ENCODE measurements at regions not wholly inside any gene's neighbourhood (a gene's known extent, or its start where the extent isn't known, plus 50 kb on each side); places are given as distances from the start of the nearest gene placed in this dataset.
A peak's percentile ranks its signal among the peaks of the same experiment; 100 is the strongest.

GRCh38 chr10:36448760-36449691 is 676.4 kb upstream of the ANKRD30A start:
- no peaks in the 10 kb centered on the region for H3K9me3 ChIP-seq (ENCODE audit: low read depth, low read length, poor library complexity, severe bottlenecking)
- POLR2A ChIA-PET (ENCODE audit: low non-redundant PET) = interaction anchor here (0.7 kb wide), 1 partner anchor 367 kb away, joined by 3 read pairs; no protein-coding TSS in a partner anchor
- H3K36me3 ChIP-seq (ENCODE audit: insufficient read depth, low read length, poor library complexity, severe bottlenecking) = no peaks in the 10 kb centered on the region
- CTCF ChIA-PET = no interaction called here
- TF ChIP-seq CTCF (conservative IDR thresholded peaks at IDR 0.05; ENCODE audit: low read depth, low read length) (no peak), EZH2 (IDR thresholded peaks at IDR 0.05; ENCODE audit: borderline replicate concordance, low read depth, low read length, poor library complexity, severe bottlenecking) (no peak)
- H3K27me3 ChIP-seq (replicated peaks; ENCODE audit: insufficient read depth, low read depth, low read length, poor library complexity) = no peaks in the 10 kb centered on the region
- peaks cover 19% of the 10 kb centered on the region for H3K4me1 ChIP-seq (ENCODE audit: insufficient read depth, low read length, poor library complexity, severe bottlenecking)
- DNase-seq (ENCODE audit: low spot score) = peak; percentile 88
- BruUV-seq (replicated peaks) = no TSS peak
- no peak overlapping the region for H3K4me3 ChIP-seq (ENCODE audit: low read depth, low read length, poor library complexity, severe bottlenecking)
- H3K27ac ChIP-seq (ENCODE audit: low read depth, low read length, poor library complexity, severe bottlenecking) = peak overlapping the region; percentile 72
- intact Hi-C loops (cut with micrococcal nuclease; ENCODE audit: unreplicated experiment) = no loop called here

- TF ChIP-seq EZH2 (IDR thresholded peaks at IDR 0.05; ENCODE audit: borderline replicate concordance, low read depth, low read length, poor library complexity, severe bottlenecking) = no peak
- no peak for TF ChIP-seq CTCF (conservative IDR thresholded peaks at IDR 0.05; ENCODE audit: low read depth, low read length)
- ChIA-PET POLR2A (ENCODE audit: low non-redundant PET) (no interaction called here), CTCF (no interaction called here)
- Histone ChIP-seq H3K4me3 (ENCODE audit: low read depth, low read length, poor library complexity, severe bottlenecking) (no peak overlapping the region), H3K9me3 (ENCODE audit: low read depth, low read length, poor library complexity, severe bottlenecking) (no peaks in the 10 kb centered on the region), H3K4me1 (ENCODE audit: insufficient read depth, low read length, poor library complexity, severe bottlenecking) (peaks cover 19% of the 10 kb centered on the region), H3K36me3 (ENCODE audit: insufficient read depth, low read length, poor library complexity, severe bottlenecking) (no peaks in the 10 kb centered on the region), H3K27me3 (replicated peaks; ENCODE audit: insufficient read depth, low read depth, low read length, poor library complexity) (no peaks in the 10 kb centered on the region), H3K27ac (ENCODE audit: low read depth, low read length, poor library complexity, severe bottlenecking) (no peak overlapping the region)
- no TSS peak for BruUV-seq (replicated peaks)
- intact Hi-C loops (cut with micrococcal nuclease; ENCODE audit: unreplicated experiment) = no loop called here
- DNase-seq (ENCODE audit: low spot score) = no peak
These were observed 678.5 kb upstream of the ANKRD30A start for GRCh38 chr10:36446881-36447280.

GRCh38 chr10:36443233-36443632 is 682.2 kb upstream of the ANKRD30A start:
- no peaks in the 10 kb centered on the region for H3K9me3 ChIP-seq (ENCODE audit: low read depth, low read length, poor library complexity, severe bottlenecking)
- no peaks in the 10 kb centered on the region for H3K36me3 ChIP-seq (ENCODE audit: insufficient read depth, low read length, poor library complexity, severe bottlenecking)
- no peak overlapping the region for H3K4me3 ChIP-seq (ENCODE audit: low read depth, low read length, poor library complexity, severe bottlenecking)
- H3K27me3 ChIP-seq (replicated peaks; ENCODE audit: insufficient read depth, low read depth, low read length, poor library complexity) = no peaks in the 10 kb centered on the region
- H3K4me1 ChIP-seq (ENCODE audit: insufficient read depth, low read length, poor library complexity, severe bottlenecking) = no peaks in the 10 kb centered on the region
- no TSS peak for BruUV-seq (replicated peaks)
- ChIA-PET POLR2A (ENCODE audit: low non-redundant PET) (no interaction called here), CTCF (no interaction called here)
- TF ChIP-seq CTCF (conservative IDR thresholded peaks at IDR 0.05; ENCODE audit: low read depth, low read length) (no peak), EZH2 (IDR thresholded peaks at IDR 0.05; ENCODE audit: borderline replicate concordance, low read depth, low read length, poor library complexity, severe bottlenecking) (no peak)
- DNase-seq (ENCODE audit: low spot score) = no peak
- intact Hi-C loops (cut with micrococcal nuclease; ENCODE audit: unreplicated experiment) = no loop called here
- H3K27ac ChIP-seq (ENCODE audit: low read depth, low read length, poor library complexity, severe bottlenecking) = no peak overlapping the region

Measured in A673 (cell line).